Transverse colon (tissue), 4 donors: ENCODE measurements at regions not wholly inside any gene's neighbourhood (a gene's known extent, or its start where the extent isn't known, plus 50 kb on each side); places are given as distances from the start of the nearest gene placed in this dataset.

Source experiments
- DNase-seq: peaks from one replicate; pipeline ENCODE4 v3.0.0-alpha.2; 2019
- H3K27ac ChIP-seq, 4 donors: fragments of 200-600 bp; sonication (generic); 2 replicates each; pipeline ENCODE4 v1.5.1; 2016 to 2018; ENCODE audit warnings: inconsistent platforms in 4 of 4
- H3K27me3 ChIP-seq: fragments of 200-600 bp; sonication (generic); 2 replicates; pipeline ENCODE4 v1.5.1; 2017; ENCODE audit warnings: inconsistent platforms
- H3K36me3 ChIP-seq, 4 donors: fragments of 200-600 bp; sonication (generic); 2 replicates each; pipeline ENCODE4 v1.5.1; 2017 to 2019; ENCODE audit warnings: inconsistent platforms in 4 of 4
- H3K4me1 ChIP-seq, 4 donors: fragments of 200-600 bp; sonication (generic); 2 replicates each; pipeline ENCODE4 v1.5.1; 2017 to 2020; ENCODE audit warnings: inconsistent platforms in 4 of 4
- H3K4me3 ChIP-seq, 4 donors: fragments of 200-600 bp; sonication (generic); 1 replicate in 1 of 4; 2 replicates in 3 of 4; pipeline versions ENCODE4 v1.5.1 to v1.6.1; 2017 to 2019; ENCODE audit warnings: inconsistent platforms in 4 of 4
- H3K9me3 ChIP-seq, 2 donors: fragments of 200-600 bp; sonication (generic); 2 replicates each; pipeline ENCODE4 v1.5.1; 2017 to 2019; ENCODE audit warnings: inconsistent platforms in 2 of 2
- EP300 ChIP-seq: sonication (generic); formaldehyde crosslinking; IDR thresholded peaks from one replicate; pipeline ENCODE4 v1.6.1; 2017; ENCODE audit warnings: antibody characterized with exemption, low read depth
- POLR2A ChIP-seq: fragments of 450-650 bp; IDR thresholded peaks from one replicate; pipeline ENCODE4 v1.6.1; 2016; ENCODE audit warnings: antibody characterized with exemption, mild to moderate bottlenecking, moderate library complexity
- POLR2AphosphoS5 ChIP-seq, 3 donors: sonication (generic); formaldehyde crosslinking; IDR thresholded peaks; one replicate each; pipeline ENCODE4 v1.6.1; 2016; ENCODE audit warnings: antibody characterized with exemption in 3 of 3
- WGBS, 2 donors: methylation state at CpG; one replicate each; pipeline ENCODE4 v1.1.5; 2018; ENCODE audit warnings: low coverage in 1 of 2; 5-methylcytosine and 5-hydroxymethylcytosine counted together
- in situ Hi-C, 4 donors: fragments of 200-750 bp; cut with MboI; loops; one replicate each; pipeline versions ENCODE4 v1.15.0 to v1.15.1; 2017; ENCODE audit warnings: low sequenced_read_pairs in 3 of 4, low pct_ligation_motif_present in 1 of 4, low pct_unique_long_range_greater_than_20kb in 1 of 4
- intact Hi-C: fragments of 100-400 bp; cut with DNase I; formaldehyde crosslinking; loops from one replicate; pipeline ENCODE4 v1.15.1; 2023; ENCODE audit warnings: low total_unique reads
- TF ChIP-seq, protein P1 (sequence below), 5 experiments: fragments of 200-600 bp in 3 of 5; fragments of 450-650 bp in 2 of 5; sonication (generic) in 3 of 5; IDR thresholded peaks; 1 replicate in 2 of 5; 2 replicates in 3 of 5; pipeline ENCODE4 v1.5.1; 2016 to 2017; ENCODE audit warnings: antibody characterized with exemption in 5 of 5, inconsistent platforms in 3 of 5, mild to moderate bottlenecking in 2 of 5, moderate library complexity in 1 of 5

DNA sequence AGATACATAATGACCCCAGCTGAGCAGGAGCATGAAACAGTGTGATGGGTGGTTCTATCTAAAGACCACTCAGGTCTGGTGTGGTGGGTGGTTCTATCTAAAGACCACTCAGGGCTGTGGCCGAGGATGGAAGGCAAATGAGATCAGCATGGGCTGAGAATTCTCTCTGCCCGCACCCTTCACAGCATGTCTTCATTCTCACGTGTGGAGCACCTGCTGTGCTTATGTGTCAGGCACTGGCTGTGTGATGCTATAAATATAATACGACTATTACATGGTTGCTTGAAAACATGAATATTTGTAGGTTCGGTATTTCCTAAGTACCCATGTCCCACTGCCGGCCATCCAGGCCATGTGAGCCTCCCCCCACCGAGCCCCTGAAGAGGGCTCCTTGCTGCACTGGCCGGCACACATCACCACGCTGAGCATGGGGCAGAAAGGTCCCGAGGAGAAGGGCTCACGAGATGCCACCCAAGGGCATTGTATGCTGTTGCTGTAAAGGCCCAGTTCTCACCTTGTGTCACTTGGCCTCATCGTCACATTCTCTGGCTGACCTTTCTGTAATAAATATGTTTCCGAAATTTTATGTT lies 810.2 kb downstream of the UQCRFS1 start:
- TF ChIP-seq POLR2A = no peak
- TF ChIP-seq, protein P1, sequence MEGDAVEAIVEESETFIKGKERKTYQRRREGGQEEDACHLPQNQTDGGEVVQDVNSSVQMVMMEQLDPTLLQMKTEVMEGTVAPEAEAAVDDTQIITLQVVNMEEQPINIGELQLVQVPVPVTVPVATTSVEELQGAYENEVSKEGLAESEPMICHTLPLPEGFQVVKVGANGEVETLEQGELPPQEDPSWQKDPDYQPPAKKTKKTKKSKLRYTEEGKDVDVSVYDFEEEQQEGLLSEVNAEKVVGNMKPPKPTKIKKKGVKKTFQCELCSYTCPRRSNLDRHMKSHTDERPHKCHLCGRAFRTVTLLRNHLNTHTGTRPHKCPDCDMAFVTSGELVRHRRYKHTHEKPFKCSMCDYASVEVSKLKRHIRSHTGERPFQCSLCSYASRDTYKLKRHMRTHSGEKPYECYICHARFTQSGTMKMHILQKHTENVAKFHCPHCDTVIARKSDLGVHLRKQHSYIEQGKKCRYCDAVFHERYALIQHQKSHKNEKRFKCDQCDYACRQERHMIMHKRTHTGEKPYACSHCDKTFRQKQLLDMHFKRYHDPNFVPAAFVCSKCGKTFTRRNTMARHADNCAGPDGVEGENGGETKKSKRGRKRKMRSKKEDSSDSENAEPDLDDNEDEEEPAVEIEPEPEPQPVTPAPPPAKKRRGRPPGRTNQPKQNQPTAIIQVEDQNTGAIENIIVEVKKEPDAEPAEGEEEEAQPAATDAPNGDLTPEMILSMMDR (IDR thresholded peaks at IDR 0.05) = no peak
- no peak for TF ChIP-seq EP300
- intact Hi-C loops = no loop called here
- WGBS, 2 donors = 50 to 69% methylated on average over 2 to 13 of the region's 13 CpGs

DNA sequence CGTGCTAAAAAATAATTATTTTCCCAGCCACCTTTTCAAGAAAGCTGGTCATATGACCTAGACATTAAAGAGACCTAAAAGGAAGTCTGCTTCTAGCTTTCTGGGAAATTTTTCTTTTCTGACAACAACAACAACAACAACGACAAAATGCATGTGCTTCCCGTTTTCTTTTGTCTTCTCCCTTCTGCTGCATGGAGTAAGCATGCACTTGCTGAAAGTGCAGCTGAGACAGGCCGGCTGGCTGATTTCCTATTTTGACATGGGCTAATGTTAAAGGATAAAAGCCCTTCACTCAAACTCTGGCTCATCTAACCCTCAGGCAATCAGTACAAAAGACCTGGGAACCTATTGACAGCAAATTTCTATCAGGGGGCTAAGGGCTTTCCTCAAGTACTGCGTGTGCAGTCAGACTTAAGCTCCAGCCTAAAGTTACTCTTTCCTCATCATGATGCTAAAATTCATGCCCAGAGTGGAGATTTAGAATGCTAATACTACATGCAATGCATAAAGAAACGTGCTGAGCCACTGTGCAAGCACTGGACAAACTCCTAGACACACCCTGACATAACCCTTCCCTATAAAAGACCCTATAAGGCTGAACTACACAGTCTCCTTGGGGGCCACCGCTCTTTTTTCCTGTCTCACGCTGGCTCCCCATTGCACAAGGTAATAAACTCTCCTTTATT lies 811.1 kb downstream of the UQCRFS1 start:
- no peak for TF ChIP-seq POLR2AphosphoS5 (IDR thresholded peaks at IDR 0.05)
- in situ Hi-C loops = no loop called here
- Histone ChIP-seq H3K4me3 (no peak overlapping the region), H3K9me3 (no peaks in the 10 kb centered on the region), H3K27me3 (no peaks in the 10 kb centered on the region), H3K36me3 (no peaks in the 10 kb centered on the region), H3K4me1 (peaks cover 0 to 15% (median 9%) of the 10 kb centered on the region in 4 donors), H3K27ac (no peak overlapping the region)
- intact Hi-C loops = no loop called here
- no peak for DNase-seq
- WGBS, 2 donors = 62 to 67% methylated on average over 5 to 8 of the region's 8 CpGs

More for the DNA sequence above, 810.2 kb downstream of the UQCRFS1 start:
- H3K9me3 ChIP-seq = no peaks in the 10 kb centered on the region
- H3K27me3 ChIP-seq = no peaks in the 10 kb centered on the region
- DNase-seq = no peak
- in situ Hi-C loops = no loop called here
- no peak overlapping the region for H3K4me3 ChIP-seq
- H3K27ac ChIP-seq = no peak overlapping the region
- H3K36me3 ChIP-seq = no peaks in the 10 kb centered on the region
- H3K4me1 ChIP-seq = peaks cover 0 to 16% (median 9%) of the 10 kb centered on the region in 4 donors

DNA sequence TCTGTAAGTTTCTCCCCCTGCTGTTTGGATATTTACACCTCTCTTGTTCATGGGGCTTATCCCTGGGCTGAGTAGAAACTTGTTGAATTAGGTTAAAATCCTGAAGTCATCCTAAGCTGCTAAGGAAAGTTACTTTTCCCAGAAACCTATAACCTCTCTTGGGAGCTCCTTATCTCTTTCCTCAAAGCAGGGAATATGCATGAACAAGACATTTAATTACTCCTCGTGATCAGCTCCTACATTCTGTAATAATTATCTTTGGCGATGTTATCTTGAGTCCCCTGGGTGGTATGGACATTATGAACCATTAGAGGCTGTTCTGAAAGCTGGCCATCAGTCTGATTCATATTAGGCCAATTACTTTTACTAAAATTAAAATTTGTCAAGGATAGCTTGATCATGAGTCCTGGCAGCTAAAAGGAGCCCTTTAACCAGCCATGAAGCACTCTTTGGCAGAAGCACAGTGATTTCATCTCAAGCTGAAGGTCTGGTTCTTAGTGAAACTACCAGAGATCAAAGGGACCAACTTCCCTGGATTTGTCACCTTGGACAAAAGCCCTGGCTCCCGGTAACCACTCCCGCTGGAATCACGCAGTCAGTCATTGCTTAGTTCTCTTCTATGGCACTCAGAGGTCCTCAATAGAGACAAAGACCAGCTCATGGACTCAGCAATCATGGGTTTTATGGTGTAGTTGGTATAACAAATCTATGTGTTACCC lies 811.8 kb downstream of the UQCRFS1 start:
- H3K27ac ChIP-seq = no peak overlapping the region
- H3K4me3 ChIP-seq = no peak overlapping the region
- peaks cover 0 to 11% (median 7%) of the 10 kb centered on the region in 4 donors for H3K4me1 ChIP-seq
- DNase-seq = no peak
- TF ChIP-seq POLR2AphosphoS5 (IDR thresholded peaks at IDR 0.05) (no peak), EP300 (no peak), POLR2A (no peak)
- TF ChIP-seq, protein P1 (IDR thresholded peaks at IDR 0.05) = no peak
- in situ Hi-C loops = no loop called here
- H3K9me3 ChIP-seq = no peaks in the 10 kb centered on the region
- no peaks in the 10 kb centered on the region for H3K27me3 ChIP-seq
- WGBS, 2 donors = 60 to 76% methylated on average over 2 to 5 of the region's 5 CpGs
- intact Hi-C loops = no loop called here
- no peaks in the 10 kb centered on the region for H3K36me3 ChIP-seq

DNA sequence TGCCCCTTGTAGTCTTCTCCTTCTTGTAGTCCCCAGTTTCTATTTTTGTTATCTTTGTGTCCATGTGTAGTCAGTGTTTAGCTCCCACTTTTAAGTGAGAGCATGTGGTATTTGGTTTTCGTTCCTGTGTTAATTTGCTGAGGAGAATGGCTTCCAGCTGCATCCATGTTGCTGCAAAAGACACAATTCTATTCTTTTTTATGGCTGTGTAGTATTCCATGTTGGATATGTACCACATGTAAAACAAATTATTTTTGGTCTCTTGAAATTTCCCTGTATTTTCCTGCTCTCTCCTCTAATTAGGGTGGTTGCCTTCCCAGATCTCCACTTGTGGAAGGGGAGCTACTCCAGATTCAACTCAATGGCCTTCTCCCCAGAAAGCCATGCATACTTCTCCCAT lies 813.8 kb downstream of the UQCRFS1 start:
- Histone ChIP-seq H3K9me3 (no peaks in the 10 kb centered on the region), H3K36me3 (no peaks in the 10 kb centered on the region), H3K27me3 (no peaks in the 10 kb centered on the region), H3K4me1 (peaks cover 0 to under 1% (median 0%) of the 10 kb centered on the region in 4 donors), H3K27ac (no peak overlapping the region), H3K4me3 (no peak overlapping the region)
- 86 to 88% methylated on average over 1 of the region's 1 CpG for WGBS, 2 donors
- in situ Hi-C loops (no loop called here), intact Hi-C loops (no loop called here)
- TF ChIP-seq, protein P1 (IDR thresholded peaks at IDR 0.05) = no peak
- TF ChIP-seq EP300 (no peak), POLR2AphosphoS5 (IDR thresholded peaks at IDR 0.05) (no peak), POLR2A (no peak)
- DNase-seq = no peak
